Neural progenitor cell (in vitro differentiated cells): ENCODE measurements at regions not wholly inside any gene's neighbourhood (a gene's known extent, or its start where the extent isn't known, plus 50 kb on each side); places are given as distances from the start of the nearest gene placed in this dataset.

Experiments
- DNase-seq: peaks from one replicate; pipeline ENCODE4 v3.0.0-alpha.2; 2016; ENCODE audit warnings: low spot score
- H2AFZ ChIP-seq: fragments of 200-600 bp; sonication (generic); replicated peaks from 2 replicates; pipeline ENCODE4 v1.6.1; 2016; ENCODE audit warnings: antibody characterized with exemption
- H3F3A ChIP-seq: fragments of 200-600 bp; sonication (generic); 2 replicates; pipeline ENCODE4 v1.6.1; 2016; ENCODE audit warnings: antibody characterized with exemption, low read depth
- H3K27ac ChIP-seq: fragments of 200-600 bp; sonication (generic); 2 replicates; pipeline ENCODE4 v1.5.1; 2016; ENCODE audit warnings: mild to moderate bottlenecking
- H3K27me3 ChIP-seq: fragments of 200-600 bp; sonication (generic); 2 replicates; pipeline ENCODE4 v1.6.1; 2016; ENCODE audit warnings: mild to moderate bottlenecking, moderate library complexity
- H3K36me3 ChIP-seq: fragments of 200-600 bp; sonication (generic); 2 replicates; pipeline ENCODE4 v1.5.1; 2016
- H3K4me1 ChIP-seq: fragments of 200-600 bp; sonication (generic); 2 replicates; pipeline ENCODE4 v1.6.1; 2016; ENCODE audit warnings: mixed run types
- H3K4me2 ChIP-seq: fragments of 200-600 bp; sonication (generic); 2 replicates; pipeline ENCODE4 v1.6.1; 2016
- H3K4me3 ChIP-seq: fragments of 200-600 bp; sonication (generic); 2 replicates; pipeline ENCODE4 v1.5.1; 2016
- H3K79me2 ChIP-seq: fragments of 200-600 bp; sonication (generic); 2 replicates; pipeline ENCODE4 v1.6.1; 2016; ENCODE audit warnings: low read depth
- H3K9ac ChIP-seq: fragments of 200-600 bp; sonication (generic); 2 replicates; pipeline ENCODE4 v1.6.1; 2016
- H3K9me3 ChIP-seq: fragments of 200-600 bp; sonication (generic); 2 replicates; pipeline ENCODE4 v1.5.1; 2016; ENCODE audit warnings: low read depth
- H4K20me1 ChIP-seq: fragments of 200-600 bp; sonication (generic); 2 replicates; pipeline ENCODE4 v1.6.1; 2016; ENCODE audit warnings: low read depth
- H3K27ac Mint-ChIP-seq: 3 replicates; pipeline ENCODE4 v1.8.0; 2021; ENCODE audit warnings: mixed read lengths
- H3K27me3 Mint-ChIP-seq: 2 replicates; pipeline ENCODE4 v1.8.0; 2022; ENCODE audit warnings: low read depth, mild to moderate bottlenecking, inconsistent platforms, moderate library complexity, mixed read lengths; ENCODE audit not compliant: insufficient read depth
- H3K36me3 Mint-ChIP-seq: 3 replicates; pipeline ENCODE4 v1.8.0; 2021; ENCODE audit warnings: mixed read lengths
- H3K4me1 Mint-ChIP-seq: 3 replicates; pipeline ENCODE4 v1.8.0; 2021; ENCODE audit warnings: mixed read lengths
- H3K4me3 Mint-ChIP-seq: 3 replicates; pipeline ENCODE4 v1.8.0; 2021; ENCODE audit warnings: mild to moderate bottlenecking, moderate library complexity, mixed read lengths
- H3K9me3 Mint-ChIP-seq: 3 replicates; pipeline ENCODE4 v1.8.0; 2020; ENCODE audit warnings: mixed read lengths
- EZH2 ChIP-seq: fragments of 200-600 bp; sonication (generic); IDR thresholded peaks from 2 replicates; pipeline ENCODE4 v1.6.1; 2017; ENCODE audit warnings: antibody characterized with exemption, mild to moderate bottlenecking, moderate library complexity
- EZH2phosphoT487 ChIP-seq: fragments of 200-600 bp; sonication (generic); IDR thresholded peaks from 2 replicates; pipeline ENCODE4 v1.6.1; 2017; ENCODE audit warnings: antibody characterized with exemption
- TF ChIP-seq, protein P1 (sequence below): fragments of 200-600 bp; sonication (generic); IDR thresholded peaks from 2 replicates; pipeline ENCODE4 v1.5.1; 2017; ENCODE audit warnings: antibody characterized with exemption, mild to moderate bottlenecking

DNA sequence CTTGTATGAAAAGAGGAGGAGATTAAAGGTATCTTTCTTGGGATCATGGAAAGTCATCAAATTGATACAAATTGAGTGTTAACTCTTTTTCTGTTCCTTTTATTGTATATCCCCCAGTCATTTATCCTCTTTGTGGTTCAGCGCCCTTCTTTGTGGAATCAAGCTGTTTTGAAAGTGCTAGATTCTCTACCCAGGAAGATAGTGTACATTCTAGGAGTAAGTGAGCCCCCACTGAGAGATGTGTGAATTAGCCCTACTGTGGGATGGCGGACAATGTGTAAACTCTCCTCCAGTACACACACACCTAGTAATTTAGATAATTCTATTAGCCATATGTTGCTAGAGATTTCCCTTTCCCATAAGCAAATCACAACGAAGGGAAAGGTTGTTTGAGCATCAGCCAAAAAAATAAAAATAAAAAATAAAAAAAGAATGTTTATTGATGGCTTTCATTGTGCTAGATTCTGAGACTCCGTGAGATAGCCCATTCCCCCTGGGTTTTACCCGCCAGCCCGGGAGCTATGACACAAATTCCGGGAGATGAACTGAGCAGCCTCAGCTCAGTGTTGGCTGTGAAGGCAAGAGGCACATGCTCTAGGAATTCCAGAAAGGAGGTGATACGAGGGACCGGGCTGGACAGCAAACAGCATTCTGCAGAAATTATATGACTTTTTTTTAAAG lies 378.4 kb upstream of the RUNX1 start:
- no peaks in the 10 kb centered on the region for H3K36me3 ChIP-seq
- H3K9ac ChIP-seq = no peak overlapping the region
- no peaks in the 10 kb centered on the region for H3K27me3 ChIP-seq
- no peak overlapping the region for H3K4me3 ChIP-seq
- no peaks in the 10 kb centered on the region for H3F3A ChIP-seq
- Mint-ChIP-seq H3K36me3 (no peaks in the 10 kb centered on the region), H3K27me3 (peaks cover 3% of the 10 kb centered on the region), H3K9me3 (peaks cover 16% of the 10 kb centered on the region), H3K27ac (no peak overlapping the region), H3K4me1 (peaks cover 5% of the 10 kb centered on the region), H3K4me3 (no peak overlapping the region)
- no peaks in the 10 kb centered on the region for H3K9me3 ChIP-seq
- no peak for DNase-seq
- TF ChIP-seq EZH2phosphoT487 (no peak), EZH2 (no peak)
- TF ChIP-seq, protein P1, sequence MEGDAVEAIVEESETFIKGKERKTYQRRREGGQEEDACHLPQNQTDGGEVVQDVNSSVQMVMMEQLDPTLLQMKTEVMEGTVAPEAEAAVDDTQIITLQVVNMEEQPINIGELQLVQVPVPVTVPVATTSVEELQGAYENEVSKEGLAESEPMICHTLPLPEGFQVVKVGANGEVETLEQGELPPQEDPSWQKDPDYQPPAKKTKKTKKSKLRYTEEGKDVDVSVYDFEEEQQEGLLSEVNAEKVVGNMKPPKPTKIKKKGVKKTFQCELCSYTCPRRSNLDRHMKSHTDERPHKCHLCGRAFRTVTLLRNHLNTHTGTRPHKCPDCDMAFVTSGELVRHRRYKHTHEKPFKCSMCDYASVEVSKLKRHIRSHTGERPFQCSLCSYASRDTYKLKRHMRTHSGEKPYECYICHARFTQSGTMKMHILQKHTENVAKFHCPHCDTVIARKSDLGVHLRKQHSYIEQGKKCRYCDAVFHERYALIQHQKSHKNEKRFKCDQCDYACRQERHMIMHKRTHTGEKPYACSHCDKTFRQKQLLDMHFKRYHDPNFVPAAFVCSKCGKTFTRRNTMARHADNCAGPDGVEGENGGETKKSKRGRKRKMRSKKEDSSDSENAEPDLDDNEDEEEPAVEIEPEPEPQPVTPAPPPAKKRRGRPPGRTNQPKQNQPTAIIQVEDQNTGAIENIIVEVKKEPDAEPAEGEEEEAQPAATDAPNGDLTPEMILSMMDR = no peak
- no peak overlapping the region for H2AFZ ChIP-seq
- H3K4me2 ChIP-seq = no peak overlapping the region
- H4K20me1 ChIP-seq = no peaks in the 10 kb centered on the region
- no peak overlapping the region for H3K27ac ChIP-seq
- H3K79me2 ChIP-seq = no peaks in the 10 kb centered on the region
- peaks cover 21% of the 10 kb centered on the region for H3K4me1 ChIP-seq

DNA sequence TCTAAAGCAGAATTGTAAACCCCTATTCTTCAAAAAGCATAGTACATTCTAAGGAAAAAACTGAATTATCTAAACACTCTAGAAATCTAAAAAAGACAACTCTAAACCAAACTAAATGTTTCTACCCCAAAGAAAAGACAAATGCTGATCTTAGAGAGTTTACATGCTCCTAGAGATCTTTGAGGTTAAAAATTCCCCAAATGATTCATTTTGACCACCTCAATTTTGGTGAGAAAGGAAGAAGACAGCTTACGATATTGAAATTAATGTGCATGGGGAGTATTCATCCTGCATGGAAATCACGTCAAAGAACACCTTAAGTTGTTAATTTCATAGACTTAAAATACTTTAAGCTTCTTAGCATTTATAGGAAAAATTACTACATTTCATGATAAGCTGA lies 377.8 kb upstream of the RUNX1 start:
- peaks cover 21% of the 10 kb centered on the region for H3K4me1 ChIP-seq
- Mint-ChIP-seq H3K9me3 (peaks cover 19% of the 10 kb centered on the region), H3K27ac (no peak overlapping the region), H3K27me3 (peaks cover 2% of the 10 kb centered on the region), H3K36me3 (no peaks in the 10 kb centered on the region), H3K4me1 (peaks cover 5% of the 10 kb centered on the region), H3K4me3 (no peak overlapping the region)
- no peaks in the 10 kb centered on the region for H3K79me2 ChIP-seq
- TF ChIP-seq, protein P1 = no peak
- no peak for TF ChIP-seq EZH2phosphoT487
- no peak for TF ChIP-seq EZH2
- H3K4me3 ChIP-seq = no peak overlapping the region
- H3K36me3 ChIP-seq = no peaks in the 10 kb centered on the region
- H3K9ac ChIP-seq = no peak overlapping the region
- no peak overlapping the region for H3K27ac ChIP-seq
- DNase-seq = no peak
- H2AFZ ChIP-seq = no peak overlapping the region
- H3K9me3 ChIP-seq = no peaks in the 10 kb centered on the region
- no peaks in the 10 kb centered on the region for H3K27me3 ChIP-seq
- H3F3A ChIP-seq = no peaks in the 10 kb centered on the region
- H4K20me1 ChIP-seq = no peaks in the 10 kb centered on the region
- no peak overlapping the region for H3K4me2 ChIP-seq

DNA sequence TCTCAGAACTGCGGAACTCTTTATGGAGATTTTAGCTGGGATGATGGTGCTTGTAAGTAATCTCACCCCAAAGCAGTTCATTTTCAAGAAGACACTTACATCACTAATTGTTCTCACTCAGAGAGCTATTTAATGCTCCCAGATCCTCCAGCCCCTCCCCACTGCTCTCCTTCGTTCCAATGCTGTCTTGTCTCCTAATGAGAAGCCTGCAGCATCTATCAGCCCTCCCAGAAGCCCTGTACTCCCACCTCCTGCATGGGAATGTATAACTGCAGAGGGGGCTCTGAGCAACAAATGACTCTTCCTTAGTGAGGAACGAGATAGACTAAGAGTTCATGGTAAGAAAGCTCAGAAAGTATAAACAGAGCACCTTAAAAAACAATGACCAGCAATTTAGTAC lies 377.4 kb upstream of the RUNX1 start:
- peaks cover 2% of the 10 kb centered on the region for H3K27me3 Mint-ChIP-seq
- Histone ChIP-seq H3K27ac (no peak overlapping the region), H3K27me3 (no peaks in the 10 kb centered on the region), H3K4me1 (peaks cover 21% of the 10 kb centered on the region), H3K9me3 (no peaks in the 10 kb centered on the region), H4K20me1 (no peaks in the 10 kb centered on the region), H3K79me2 (no peaks in the 10 kb centered on the region), H3K4me3 (no peak overlapping the region), H2AFZ (no peak overlapping the region), H3F3A (no peaks in the 10 kb centered on the region), H3K9ac (no peak overlapping the region), H3K36me3 (no peaks in the 10 kb centered on the region), H3K4me2 (no peak overlapping the region)
- H3K27ac Mint-ChIP-seq = no peak overlapping the region
- H3K4me3 Mint-ChIP-seq = no peak overlapping the region
- TF ChIP-seq, protein P1 = no peak
- TF ChIP-seq EZH2 (no peak), EZH2phosphoT487 (no peak)
- H3K36me3 Mint-ChIP-seq = no peaks in the 10 kb centered on the region
- peaks cover 19% of the 10 kb centered on the region for H3K9me3 Mint-ChIP-seq
- DNase-seq = peak; percentile 53
- peaks cover 5% of the 10 kb centered on the region for H3K4me1 Mint-ChIP-seq
